ENCODE measurements at regions not wholly inside any gene's neighbourhood (a gene's known extent, or its start where the extent isn't known, plus 50 kb on each side); places are given as distances from the start of the nearest gene placed in this dataset.

GRCh38 chr1:217373761-217374701 is 256.9 kb downstream of the GPATCH2 start:
- DNase-seq, result no peak

DNA sequence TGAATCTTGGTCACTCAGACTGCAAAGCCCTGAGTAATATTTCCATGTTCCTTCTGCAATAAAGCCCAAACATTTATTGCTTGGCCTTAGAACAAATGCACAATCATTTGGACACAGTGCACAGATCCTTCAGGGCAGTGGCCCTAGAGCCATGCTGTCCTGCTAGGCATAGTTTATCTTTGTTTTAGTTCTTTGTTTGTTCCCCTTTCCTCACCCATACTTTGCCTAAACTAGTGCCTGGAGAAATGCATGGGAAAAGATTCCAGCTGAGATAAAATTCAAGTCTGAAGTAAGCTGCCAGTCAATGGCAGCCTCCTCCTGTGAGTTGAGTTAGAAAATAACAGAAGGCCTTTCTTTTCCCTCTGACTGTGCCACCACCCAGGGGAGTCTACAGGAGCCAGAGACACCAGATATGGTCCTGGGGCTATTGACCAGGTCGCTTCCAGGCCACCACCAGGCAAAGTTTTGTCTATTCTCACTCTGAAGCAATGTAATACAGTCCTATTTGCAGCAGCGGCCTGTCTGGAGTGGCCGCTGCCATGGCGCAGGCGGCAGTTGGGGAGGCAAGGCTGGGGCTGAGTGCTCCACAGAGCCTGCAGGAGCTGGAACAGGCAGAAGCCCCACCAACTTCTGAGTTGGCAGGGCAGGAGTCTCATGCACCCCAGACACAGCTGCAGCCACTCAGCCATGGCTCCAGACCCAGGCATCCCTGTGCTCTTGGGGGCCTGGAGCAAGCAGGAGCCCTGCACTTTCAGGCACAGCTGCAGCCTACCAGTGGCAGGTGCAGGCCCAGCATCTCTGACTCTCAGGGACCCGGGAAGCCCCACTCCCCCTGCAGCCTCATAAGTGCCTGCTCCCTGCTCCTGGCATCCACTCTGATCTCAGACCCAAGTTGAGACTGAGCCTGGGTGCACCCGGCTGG is 258.6 kb downstream of the GPATCH2 start:
- no peak for DNase-seq

DNA sequence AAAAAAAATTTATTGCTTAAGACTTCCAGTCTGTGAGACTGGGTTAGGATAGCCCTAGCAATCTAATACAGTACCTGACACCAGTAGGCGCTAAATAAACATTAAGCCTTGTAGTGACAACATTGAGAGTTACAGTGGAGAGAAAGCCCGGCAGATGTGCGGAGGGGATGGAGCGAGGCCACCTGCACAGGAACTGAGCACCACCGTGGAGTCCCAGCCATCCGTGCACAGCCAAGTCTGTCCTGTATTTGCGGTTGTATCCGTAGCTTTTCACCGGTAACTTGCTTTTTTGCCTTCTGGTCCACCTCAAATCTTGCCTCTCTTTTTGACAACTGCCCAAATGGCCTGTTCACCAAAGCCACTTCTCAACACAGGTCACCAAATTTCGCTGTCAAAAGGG is 260.1 kb downstream of the GPATCH2 start:
- DNase-seq, result no peak

DNA sequence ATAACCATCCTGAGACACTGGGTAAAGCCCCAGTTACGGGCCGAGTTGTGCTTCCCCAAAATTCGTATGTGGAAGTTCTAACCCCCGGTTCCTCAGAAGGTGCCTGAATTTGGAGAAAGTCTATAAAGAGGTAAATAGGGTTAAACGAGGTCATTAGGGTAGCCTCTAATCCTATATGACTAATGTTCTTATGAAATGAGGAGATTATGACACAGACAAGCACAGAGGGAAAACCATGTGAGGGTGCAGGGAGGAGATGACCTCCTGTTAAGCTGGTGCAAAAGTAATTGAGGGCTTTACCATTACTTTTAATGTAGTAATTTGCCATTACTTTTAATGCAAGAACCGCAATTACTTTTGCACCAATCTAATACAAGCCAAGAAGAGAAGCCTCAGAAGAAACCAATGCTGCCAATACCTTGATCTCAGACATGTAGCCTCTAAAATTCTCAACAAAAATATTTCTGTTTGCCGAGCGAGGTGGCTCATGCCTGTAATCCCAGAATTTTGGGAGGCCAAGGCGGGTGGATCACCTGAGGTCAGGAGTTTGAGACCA is 260.8 kb downstream of the GPATCH2 start:
- DNase-seq, result no peak

DNA sequence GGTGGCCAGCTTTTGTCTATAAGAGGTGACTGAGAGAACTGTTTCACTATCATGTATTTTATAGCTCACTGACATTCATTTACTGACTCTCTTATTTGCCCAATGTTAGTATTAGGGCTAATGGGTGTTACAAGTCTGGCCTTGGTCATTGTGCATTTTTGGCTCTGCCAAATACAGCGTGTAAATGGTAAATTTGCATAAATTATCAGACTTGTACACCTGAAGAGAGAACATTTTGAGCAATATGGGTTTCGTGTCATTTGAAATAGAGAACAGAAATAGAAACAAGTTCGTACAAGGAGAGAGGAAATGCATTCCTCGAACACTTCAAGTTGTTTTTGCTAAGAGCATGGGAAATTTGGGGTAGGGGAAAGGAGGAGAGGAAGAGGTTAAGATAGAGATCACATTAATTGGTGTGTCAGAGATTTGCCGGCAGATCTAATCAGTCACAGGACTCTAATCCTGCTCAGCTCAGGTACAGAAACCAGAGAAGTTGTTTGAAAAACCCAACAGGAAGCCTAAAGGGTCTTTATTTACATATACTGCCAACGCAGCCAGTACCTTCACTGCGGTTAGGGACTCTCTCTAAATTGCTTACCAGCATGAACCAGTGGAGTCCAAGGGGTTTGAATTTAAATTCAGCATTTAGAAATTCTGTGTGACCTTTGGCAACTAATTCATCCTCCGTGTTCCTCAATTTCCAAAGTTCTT is 261.5 kb downstream of the GPATCH2 start:
- no peak for DNase-seq

DNA sequence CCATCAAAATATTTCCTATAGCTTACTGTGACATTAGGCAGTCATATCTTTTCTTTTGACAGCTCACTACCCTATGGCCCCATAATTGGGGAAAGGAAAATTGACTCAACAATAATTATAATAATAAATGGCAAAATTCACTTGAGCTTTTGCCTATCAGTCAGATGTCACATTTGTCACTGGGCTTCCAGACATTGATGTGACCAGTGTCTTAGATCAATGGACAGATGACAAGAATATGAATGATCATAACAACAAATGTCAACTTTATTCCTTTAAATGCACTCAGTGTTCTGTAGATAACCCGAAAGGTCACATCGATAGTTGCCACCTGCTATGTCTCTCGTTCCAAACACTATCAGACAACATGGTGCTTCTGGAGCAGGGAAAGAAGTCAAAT is 266.7 kb downstream of the GPATCH2 start:
- DNase-seq, result no peak

DNA sequence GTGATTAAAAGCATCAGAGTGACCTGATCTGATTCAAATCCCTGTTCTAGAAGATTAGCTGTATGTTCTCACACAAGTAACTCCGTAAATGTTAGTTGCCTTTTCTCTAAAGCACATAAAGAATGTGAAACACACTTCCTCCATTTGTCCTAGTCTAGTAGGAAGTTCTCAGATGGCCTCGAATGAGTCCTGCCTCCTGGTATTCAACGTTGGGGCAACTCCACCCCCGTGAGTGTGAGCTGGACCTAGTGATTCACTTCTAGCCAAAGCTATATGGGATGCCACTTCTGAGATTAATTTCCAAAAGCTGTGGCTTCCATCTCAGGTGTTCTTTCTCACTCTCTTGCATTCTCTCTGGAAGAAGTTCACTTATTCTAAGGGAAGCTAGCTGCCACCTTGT is 267.6 kb downstream of the GPATCH2 start:
- no peak for DNase-seq

- DNase-seq, result no peak
These were observed 270.4 kb downstream of the GPATCH2 start for GRCh38 chr1:217360510-217360909.

- no peak for DNase-seq
These were observed 276.0 kb downstream of the GPATCH2 start for GRCh38 chr1:217354895-217355294.

DNA sequence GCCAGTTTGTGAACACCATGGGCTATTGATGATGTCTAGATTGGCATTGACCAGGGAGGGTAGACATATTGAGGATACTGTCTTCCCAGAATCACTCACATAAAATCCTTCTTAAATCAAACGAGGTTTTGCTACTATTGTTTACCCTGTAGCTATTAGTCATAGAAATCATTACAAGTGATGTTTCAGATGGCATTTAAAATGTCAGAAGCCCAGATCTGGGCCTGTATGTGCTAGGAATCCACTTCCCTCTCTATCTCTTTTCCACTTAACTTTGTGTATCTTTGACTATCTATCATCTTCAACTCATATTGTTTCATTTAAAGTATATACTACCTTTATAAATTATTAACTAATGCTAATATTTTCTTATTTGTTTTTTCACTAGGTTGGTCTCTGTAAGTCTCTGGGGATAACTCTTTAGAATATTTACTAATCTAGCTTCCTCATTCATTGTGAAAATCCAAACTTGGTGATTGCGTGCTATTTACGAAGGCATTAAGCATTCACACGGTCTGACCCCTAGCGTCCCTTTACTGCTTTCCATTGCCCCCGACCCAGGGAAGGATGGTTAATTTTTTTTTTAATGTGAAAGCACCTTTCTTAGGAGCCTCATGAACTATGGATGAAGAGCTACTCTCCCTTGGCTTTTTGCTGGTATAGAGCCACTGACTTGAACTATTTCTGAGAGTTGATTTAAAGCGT is 281.8 kb downstream of the GPATCH2 start:
- DNase-seq, result no peak

GRCh38 chr1:217344712-217345111 is 286.2 kb downstream of the GPATCH2 start:
- no peak for DNase-seq

DNA sequence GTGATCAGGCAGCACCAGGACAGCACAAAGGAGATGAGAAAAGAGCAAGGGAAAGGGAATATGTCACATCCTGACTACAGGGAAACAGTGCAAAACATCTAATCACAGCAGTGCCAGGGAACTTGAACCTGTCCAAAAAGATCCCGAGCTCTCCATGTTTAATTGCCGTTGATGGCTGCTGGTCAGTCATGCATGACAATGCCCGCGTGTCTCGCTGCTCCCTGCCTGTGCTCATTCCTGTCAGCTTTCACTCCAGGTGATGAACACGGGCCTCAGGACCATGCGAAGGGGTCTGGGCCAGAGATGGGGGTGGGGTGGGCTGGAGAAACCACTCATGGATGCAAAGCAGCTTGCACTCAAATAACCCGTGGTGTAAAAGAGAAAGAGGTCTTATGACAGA is 287.0 kb downstream of the GPATCH2 start:
- no peak for DNase-seq

GRCh38 chr1:217342105-217342504 is 288.8 kb downstream of the GPATCH2 start:
- no peak for DNase-seq

DNA sequence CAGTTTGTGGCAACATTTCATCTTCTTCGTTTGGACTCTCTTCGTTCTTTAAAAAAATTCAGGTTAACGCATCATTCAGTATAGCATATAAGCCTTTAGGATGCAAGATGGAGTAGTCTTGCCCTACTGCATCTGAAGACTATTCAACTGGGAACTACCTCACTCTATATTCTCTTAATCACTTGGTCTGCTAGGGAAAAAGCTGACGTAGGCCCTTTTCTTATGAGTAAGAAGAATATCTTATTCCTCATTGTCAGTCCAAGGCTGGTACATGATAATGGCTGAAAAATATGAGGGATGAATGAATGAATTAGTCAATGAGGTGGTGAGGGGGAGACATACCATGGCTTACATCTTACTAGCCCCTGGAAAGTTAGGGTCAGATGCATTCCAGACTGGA is 294.2 kb downstream of the GPATCH2 start:
- no peak for DNase-seq

DNA sequence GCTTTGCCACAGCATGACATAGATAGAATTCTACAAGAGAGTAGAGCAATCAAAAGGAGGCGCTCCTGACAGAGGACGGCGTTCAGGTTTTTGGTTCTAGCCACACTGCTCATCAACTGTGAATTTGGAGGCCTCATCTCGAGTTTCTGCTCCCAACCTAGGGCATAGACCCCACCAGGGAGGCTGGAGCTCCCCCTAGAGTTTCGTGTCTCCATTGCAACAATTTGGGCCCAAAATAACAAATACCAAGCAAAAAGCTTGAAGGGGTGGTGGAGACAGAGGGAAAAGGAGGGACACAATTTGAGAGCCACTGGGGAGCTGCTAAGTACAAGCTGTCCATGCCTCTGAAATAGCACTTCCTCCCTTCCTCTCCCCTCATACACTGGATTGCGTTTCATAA is 297.0 kb downstream of the GPATCH2 start:
- DNase-seq, result no peak

DNA sequence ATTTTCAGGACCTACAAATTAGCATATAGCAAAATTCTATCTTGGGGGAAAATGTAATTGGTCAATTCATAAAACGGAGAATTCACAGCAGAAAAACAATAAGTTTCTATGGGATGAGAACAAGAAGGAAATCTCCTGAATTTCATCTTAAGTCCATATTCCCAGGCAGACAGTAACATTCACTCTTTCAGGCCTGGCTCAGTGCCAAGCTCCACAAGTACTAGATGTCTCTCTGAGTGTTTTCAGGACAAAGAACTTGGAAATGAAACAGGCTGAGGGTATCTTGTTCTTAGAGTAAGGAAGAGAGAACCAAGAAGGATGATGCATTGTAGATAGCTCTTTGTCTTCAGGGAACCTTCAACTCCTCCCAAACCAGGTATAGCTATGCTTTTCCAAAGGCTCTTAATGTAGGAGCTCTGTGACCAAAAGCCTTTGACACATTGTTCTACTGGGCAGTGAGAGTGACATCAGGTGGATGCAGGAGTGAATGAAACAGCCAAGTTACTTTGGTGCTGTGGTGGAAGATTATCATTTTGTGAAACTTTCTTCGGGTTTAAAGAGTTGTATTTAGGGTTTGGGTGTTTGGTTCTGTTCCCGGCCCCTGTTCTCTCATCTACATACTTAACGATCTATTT is 298.3 kb downstream of the GPATCH2 start:
- DNase-seq, result no peak

- no peak for DNase-seq
These were observed 299.2 kb downstream of the GPATCH2 start for GRCh38 chr1:217331698-217332097.

GRCh38 chr1:217327901-217328300 is 303.0 kb downstream of the GPATCH2 start:
- DNase-seq, result no peak

DNA sequence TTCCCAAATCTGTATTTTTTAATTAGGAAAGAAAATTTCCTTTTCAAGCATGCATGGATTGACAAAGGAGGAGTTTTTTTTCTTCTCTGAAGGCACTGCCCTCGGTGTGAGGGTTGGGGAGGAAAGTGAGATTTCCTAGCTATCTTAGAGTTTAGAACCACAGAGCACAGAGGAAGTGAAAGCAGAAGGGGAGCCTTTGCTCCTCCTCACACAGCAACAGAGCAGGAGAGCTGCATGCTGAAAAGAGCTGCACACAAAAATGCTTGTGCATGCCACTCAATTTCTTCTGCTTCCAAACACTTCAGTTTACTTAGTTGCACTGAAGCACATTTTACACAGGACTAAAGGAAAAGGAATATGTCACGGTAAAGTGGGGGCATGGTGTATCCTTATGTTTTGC is 308.1 kb downstream of the GPATCH2 start:
- DNase-seq, result no peak

DNA sequence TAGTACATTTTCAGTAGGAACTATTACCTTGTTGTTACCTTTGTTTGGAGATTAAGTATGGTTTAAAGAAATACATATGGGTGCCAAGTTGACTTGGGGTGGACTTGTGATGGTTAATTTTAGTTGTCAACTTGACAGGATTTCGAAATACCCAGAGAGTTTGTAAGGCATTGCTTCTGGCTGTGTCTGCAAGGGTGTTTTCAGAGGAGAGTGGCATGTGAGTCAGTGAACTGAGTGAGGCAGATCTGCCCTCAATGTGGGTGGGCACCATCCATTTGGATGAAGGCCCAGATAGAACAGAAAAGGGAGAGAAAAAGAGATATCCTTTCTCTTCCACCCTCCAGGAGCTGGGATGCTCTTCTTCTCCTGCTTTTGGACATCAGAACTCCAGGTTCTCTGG is 315.5 kb downstream of the GPATCH2 start:
- DNase-seq, result no peak

- no peak for DNase-seq
These were observed 317.8 kb downstream of the GPATCH2 start for GRCh38 chr1:217313096-217313495.

- DNase-seq, result no peak
These were observed 319.1 kb downstream of the GPATCH2 start for GRCh38 chr1:217311766-217312165.
